Amniotic stem cell (primary cell): ENCODE measurements at regions not wholly inside any gene's neighbourhood (a gene's known extent, or its start where the extent isn't known, plus 50 kb on each side); places are given as distances from the start of the nearest gene placed in this dataset.
"Not testable (repeated sequence)": the region's sequence is repeated elsewhere in the genome, so short reads cannot be mapped to it uniquely, and the experiment has no call there.

Experiments used
- DNase-seq: peaks from one replicate; lab custom pipeline; 2025; lab: John Stamatoyannopoulos, UW

DNA sequence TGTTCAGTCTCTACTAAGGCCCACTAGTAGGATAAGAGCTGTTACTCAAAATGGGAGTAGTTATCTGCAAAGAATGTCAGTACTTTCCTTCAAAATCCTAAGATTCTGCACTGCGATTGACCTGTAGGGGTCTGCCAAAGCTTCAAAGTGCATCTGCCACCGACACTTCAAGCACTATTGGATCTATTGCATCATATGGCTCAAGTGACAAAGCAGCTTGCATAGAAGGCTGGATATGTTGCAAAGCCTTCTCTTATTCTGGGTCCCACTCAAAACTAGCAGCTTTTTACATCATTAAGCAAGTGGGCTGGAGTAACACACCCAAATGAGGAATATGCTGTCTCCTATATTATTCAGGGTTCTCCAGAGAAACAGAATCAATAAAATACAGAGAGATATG lies 115.4 kb upstream of the EMCN start:
- DNase-seq: no peak

DNA sequence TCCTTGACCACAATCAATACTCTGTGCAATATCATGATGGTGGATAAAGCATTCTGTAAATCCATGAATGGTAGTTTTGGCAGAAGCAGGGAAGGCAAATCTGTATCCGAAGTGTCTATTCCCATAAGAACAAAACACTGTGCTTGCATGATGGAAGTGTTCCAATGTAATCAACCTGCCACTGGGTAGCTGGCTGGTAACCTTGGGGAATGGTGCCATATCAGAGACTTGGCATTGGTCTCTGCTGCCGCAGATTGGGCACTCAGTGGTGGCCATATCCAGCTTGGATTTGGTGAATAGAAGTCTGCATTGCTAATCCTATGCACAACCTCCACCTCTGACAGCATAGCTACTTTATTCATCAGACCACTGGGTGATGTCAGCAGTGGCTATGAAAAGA lies 114.3 kb upstream of the EMCN start:
- DNase-seq: no peak

DNA sequence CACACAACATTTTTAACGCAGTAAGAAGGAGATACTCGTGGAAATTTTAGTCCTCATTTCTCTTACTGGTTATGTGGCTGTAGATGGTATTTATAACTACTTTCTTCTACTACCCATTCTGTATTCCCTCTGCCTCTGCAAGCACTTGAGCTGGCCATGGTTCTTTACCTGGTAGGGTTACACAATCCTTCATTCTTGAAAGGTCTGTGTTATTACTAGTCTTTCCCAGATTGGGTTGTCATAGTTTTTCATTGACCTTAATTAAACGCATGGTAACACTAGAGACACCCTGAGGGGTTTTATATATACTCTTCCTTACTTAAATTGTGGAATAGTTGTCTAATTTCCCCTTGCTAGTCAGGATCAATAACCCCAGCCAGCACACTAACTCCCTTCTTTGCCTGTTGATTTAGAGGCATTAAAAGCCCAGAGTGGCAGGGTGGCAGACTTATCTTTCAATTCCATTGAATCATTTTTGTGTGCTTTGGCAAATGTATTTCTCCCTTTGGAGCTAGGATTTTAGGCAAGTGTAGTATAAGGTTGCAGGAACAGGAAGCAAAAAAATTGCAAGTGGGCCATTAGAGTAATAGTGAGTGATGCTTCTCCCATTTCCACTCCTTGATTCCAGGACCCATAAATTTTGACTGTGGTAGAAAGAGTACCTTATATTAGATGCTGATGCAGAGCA lies 113.6 kb upstream of the EMCN start:
- no peak for DNase-seq

DNA sequence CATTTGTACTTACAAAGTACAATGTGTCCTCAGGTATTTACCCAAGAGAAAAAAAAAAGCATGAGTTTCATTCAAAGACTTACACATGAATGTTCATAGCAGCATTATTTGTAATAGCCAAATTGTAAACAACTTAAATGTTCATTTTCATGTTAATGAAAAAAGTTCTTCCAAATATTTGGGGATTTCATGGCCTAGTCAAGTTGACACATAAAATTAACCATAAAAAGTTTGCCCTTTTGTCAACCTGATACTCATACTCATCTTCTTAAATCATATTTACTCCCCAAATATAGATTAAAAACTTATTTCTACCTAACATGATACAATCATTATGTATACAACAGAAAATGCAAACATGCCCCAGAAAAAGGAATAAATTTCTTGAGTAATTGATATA lies 112.5 kb upstream of the EMCN start:
- no peak for DNase-seq

DNA sequence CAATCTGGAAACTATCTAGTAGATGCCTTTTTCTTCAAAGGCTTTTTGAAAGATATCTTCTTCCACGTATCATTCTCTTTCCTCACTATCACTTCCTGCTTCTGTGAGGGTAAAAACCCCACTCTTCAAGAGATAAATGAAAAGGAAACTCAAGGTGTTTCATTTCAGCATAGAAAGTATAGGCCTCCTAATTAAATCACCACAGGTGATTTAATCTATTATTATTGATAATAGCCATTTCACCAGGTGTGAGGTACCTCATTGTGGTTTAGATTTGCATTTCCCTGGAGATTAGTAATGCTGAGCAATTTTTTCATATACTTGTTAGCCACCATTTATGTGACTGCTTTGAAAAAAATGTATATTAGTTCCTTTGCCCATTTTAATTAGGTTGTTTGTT lies 92.0 kb upstream of the EMCN start:
- no peak for DNase-seq

DNA sequence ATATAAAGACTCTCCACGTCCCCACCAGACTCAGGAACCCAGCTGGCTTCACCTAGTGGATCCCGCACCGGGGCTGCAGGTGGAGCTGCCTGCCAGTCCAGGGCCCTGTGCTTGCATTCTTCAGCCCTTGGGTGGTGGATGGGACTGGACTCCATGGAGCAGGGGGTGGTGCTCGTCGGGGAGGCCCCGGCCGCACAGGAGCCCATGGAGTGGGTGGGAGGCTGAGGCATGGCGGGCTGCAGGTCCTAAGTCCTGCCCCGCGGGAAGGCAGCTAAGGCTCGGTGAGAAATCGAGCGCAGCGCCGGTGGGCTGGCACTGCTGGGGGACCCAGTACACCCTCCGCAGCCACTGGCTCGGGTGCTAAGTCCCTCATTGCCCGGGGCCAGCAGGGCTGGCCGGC lies 90.8 kb upstream of the EMCN start:
- DNase-seq: not testable (repeated sequence)

DNA sequence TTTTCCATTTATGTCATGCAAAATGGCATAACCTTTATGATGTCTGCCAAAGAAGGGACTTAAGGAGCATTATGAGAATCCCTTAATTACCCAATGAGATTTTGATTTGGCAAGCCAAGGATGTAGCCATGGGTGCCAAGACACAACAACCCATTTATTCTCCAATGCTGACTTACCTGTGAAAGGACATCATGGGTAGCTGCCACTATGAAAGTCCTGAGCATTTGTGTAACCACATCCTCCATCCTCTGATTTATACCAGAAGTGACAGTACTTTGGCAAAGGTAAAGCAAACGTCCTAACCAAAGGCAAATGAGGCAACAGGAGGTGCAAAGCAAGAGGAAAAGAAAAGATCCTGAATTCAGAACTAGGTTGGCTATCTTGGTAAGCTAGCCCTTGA lies 87.3 kb upstream of the EMCN start:
- DNase-seq: no peak

DNA sequence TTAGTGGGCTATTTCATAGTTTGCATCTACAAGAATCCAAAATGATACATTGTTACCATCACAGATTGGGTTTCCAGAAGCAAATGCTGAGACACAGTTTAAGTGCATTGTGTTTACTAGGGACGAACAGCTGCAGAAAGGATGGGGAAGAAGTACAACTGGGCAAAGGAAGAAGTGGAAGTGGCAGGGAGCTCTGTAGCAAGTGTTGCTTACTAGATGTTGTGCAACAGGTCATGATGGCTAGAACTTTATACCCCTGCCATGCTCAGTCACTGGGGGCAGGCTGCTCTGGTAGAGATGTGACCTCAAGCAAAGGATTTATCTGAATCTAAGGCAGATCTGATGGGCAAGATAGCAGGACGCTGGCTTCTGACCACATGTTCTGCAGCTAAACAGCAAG lies 76.1 kb upstream of the EMCN start:
- no peak for DNase-seq

DNA sequence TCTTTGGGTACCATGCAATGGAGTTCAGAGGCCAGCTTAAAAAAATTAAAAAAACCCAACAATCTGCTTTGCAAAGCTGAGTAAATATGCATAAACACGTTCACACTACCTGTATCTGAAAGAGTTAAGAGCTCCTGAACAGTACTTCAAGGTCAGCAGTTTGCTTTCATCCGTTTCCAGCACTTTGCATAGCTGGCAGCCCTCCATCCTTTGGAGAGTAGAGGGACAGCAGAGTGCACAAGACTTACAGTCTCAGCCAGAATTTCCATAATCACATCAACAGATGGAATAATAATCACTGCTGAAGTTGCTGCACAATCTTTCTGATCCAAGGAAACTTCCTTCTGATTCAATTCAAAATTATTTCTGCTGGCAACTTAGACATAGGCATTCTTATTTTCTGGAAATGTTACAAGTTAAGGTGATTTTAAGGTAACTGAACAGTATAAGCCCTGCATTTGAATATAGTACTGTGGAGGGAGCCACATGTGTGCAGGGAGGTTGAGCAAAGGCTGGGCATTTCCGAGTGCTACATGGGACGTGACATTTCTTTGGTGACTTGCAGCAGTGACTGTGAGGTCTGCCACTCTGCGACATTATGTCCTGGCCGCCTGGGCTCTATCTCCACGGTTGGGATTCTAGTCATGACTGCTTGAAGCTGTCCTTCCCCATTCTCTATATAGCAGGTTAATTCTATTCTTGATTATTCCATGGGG lies 73.5 kb upstream of the EMCN start:
- no peak for DNase-seq

DNA sequence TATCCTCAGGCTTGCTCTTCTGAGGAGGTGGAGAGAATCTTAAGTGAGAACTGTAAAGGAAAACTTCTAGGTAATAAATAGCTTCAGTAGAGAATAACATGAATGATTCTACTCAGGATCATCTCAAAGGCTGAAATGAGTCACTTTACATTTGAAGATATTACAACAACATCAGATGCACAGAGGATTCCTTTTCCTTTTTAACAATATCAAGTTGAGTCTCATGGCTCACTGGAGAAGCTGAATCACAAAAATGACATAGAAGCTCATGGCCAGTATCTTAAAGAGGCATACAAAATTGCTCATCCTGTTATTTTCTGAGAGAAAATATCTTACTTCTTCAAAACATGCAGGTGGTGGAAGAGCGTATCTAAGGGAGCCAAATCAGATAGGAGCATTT lies 72.5 kb upstream of the EMCN start:
- DNase-seq: no peak

DNA sequence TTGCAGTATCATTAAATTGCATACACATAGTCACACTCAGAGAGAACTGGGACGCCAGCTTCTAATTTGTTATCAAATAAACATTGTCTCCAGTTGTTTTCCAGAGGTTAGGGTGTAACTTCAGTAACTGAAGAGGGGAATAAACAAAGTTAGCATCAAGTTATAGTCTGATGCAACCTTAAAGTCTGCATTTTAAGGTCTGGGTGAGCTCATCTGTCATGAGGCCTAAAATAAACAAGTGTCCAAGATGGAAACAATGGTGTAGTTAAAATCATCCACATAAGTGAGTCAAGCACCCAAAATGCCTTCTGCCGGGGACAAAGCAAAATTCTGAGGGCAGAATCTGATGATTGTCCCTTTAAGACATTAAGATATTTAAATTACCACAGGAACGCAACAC lies 70.3 kb upstream of the EMCN start:
- no peak for DNase-seq

DNA sequence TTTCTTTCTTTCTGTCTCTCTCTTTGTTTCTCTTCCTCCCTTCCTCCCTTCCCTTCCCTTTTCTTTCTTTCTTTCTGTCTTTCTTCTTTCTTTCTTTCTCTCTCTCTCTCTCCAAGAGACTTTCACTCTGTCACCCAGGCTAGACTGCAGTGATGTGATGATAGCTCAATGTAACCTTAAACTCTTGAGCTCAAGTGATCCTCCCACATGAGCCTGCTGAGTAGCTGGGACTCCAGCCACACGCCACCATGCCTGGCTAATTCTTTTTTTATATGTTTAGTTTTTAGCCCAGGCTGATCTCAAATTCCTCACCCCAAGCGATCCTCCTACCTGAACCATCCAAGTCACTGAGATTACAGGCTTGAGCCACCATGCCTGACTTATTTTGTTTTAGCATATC lies 64.3 kb upstream of the EMCN start:
- DNase-seq: no peak

DNA sequence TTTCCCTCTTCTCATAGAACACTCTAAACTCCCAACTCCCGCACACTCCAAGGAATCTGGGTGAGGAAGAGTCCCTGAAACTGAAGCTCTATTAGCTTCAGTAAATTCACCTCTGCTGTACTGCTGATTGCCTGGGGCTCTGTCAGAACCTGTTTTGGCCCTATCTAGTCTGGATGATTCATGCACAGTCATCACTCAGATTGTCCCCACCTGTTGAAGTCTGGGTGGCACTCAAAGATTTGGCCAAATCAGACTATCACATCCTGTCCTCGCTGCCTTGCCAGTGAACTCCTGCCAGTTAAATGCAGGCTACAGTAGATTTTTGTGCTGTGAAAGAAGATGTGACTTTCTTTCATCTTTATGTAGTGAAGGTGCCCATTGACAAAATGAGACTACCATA lies 63.5 kb upstream of the EMCN start:
- DNase-seq: no peak

DNA sequence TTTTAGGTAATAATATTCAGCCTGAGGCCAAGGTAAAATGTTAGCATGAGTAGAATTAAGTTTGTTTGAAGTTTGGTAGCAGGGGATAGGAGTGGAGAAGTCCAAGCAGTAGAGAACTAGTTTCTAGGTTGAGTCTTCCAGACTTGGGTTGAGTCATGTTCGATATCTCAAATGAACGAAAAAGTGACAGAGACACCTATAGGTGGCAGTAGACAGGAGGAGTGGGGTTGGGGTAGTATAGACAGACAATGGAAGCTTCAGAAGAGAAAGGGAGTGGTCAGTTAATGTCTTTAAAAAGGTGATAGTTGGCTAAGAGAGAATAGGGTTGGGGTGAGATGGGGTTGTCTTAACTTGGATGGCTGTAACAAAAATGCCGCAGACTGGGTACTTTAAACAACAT lies 58.7 kb upstream of the EMCN start:
- no peak for DNase-seq

DNA sequence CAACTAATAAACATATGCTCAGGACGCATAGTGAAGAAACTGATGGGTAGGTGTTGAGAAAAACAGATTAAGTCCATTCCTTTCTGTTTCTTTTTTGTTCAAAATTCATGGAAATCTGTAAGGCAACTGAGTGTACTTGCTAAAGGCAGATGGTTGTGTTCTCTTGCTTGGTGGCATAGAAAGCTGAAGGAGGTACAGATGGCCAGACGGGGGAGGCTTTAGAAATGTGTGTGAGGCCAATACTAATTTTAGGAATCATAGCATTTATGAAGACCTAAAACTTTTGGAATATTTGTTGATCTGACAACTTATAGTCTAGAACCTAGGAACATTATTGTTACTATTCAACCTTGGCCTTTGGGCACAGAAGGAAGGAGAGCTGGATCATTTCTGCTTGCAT lies 56.8 kb upstream of the EMCN start:
- DNase-seq: no peak

DNA sequence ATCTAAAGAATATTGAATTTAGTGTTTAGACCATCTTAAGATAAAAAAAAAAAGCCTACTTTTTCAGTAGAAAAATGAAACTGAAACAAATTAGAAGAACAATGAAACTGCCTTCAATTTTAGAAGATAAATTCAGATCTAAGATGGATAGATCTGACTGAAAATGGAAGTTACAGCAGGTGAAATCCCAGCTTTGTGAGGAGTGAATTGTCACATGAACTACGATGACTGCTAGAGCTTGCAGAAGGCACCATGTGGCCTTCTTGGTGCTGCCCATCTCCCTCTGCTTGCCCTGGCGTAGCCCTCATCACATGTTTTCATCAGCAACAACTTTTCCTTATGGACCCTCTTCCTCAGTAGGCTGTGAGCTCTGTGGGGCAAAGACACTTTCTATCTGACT lies 51.4 kb upstream of the EMCN start:
- DNase-seq: no peak
